Neural progenitor cell (in vitro differentiated cells): ENCODE measurements at regions not wholly inside any gene's neighbourhood (a gene's known extent, or its start where the extent isn't known, plus 50 kb on each side); places are given as distances from the start of the nearest gene placed in this dataset.

Experiments
- DNase-seq: peaks from one replicate; pipeline ENCODE4 v3.0.0-alpha.2; 2016; ENCODE audit warnings: low spot score
- H2AFZ ChIP-seq: fragments of 200-600 bp; sonication (generic); replicated peaks from 2 replicates; pipeline ENCODE4 v1.6.1; 2016; ENCODE audit warnings: antibody characterized with exemption
- H3F3A ChIP-seq: fragments of 200-600 bp; sonication (generic); 2 replicates; pipeline ENCODE4 v1.6.1; 2016; ENCODE audit warnings: antibody characterized with exemption, low read depth
- H3K27ac ChIP-seq: fragments of 200-600 bp; sonication (generic); 2 replicates; pipeline ENCODE4 v1.5.1; 2016; ENCODE audit warnings: mild to moderate bottlenecking
- H3K27me3 ChIP-seq: fragments of 200-600 bp; sonication (generic); 2 replicates; pipeline ENCODE4 v1.6.1; 2016; ENCODE audit warnings: mild to moderate bottlenecking, moderate library complexity
- H3K36me3 ChIP-seq: fragments of 200-600 bp; sonication (generic); 2 replicates; pipeline ENCODE4 v1.5.1; 2016
- H3K4me1 ChIP-seq: fragments of 200-600 bp; sonication (generic); 2 replicates; pipeline ENCODE4 v1.6.1; 2016; ENCODE audit warnings: mixed run types
- H3K4me2 ChIP-seq: fragments of 200-600 bp; sonication (generic); 2 replicates; pipeline ENCODE4 v1.6.1; 2016
- H3K4me3 ChIP-seq: fragments of 200-600 bp; sonication (generic); 2 replicates; pipeline ENCODE4 v1.5.1; 2016
- H3K79me2 ChIP-seq: fragments of 200-600 bp; sonication (generic); 2 replicates; pipeline ENCODE4 v1.6.1; 2016; ENCODE audit warnings: low read depth
- H3K9ac ChIP-seq: fragments of 200-600 bp; sonication (generic); 2 replicates; pipeline ENCODE4 v1.6.1; 2016
- H3K9me3 ChIP-seq: fragments of 200-600 bp; sonication (generic); 2 replicates; pipeline ENCODE4 v1.5.1; 2016; ENCODE audit warnings: low read depth
- H4K20me1 ChIP-seq: fragments of 200-600 bp; sonication (generic); 2 replicates; pipeline ENCODE4 v1.6.1; 2016; ENCODE audit warnings: low read depth
- H3K27ac Mint-ChIP-seq: 3 replicates; pipeline ENCODE4 v1.8.0; 2021; ENCODE audit warnings: mixed read lengths
- H3K27me3 Mint-ChIP-seq: 2 replicates; pipeline ENCODE4 v1.8.0; 2022; ENCODE audit warnings: low read depth, mild to moderate bottlenecking, inconsistent platforms, moderate library complexity, mixed read lengths; ENCODE audit not compliant: insufficient read depth
- H3K36me3 Mint-ChIP-seq: 3 replicates; pipeline ENCODE4 v1.8.0; 2021; ENCODE audit warnings: mixed read lengths
- H3K4me1 Mint-ChIP-seq: 3 replicates; pipeline ENCODE4 v1.8.0; 2021; ENCODE audit warnings: mixed read lengths
- H3K4me3 Mint-ChIP-seq: 3 replicates; pipeline ENCODE4 v1.8.0; 2021; ENCODE audit warnings: mild to moderate bottlenecking, moderate library complexity, mixed read lengths
- H3K9me3 Mint-ChIP-seq: 3 replicates; pipeline ENCODE4 v1.8.0; 2020; ENCODE audit warnings: mixed read lengths
- CTCF ChIP-seq: fragments of 200-600 bp; sonication (generic); IDR thresholded peaks from 2 replicates; pipeline ENCODE4 v1.5.1; 2017; ENCODE audit warnings: antibody characterized with exemption, mild to moderate bottlenecking
- EZH2 ChIP-seq: fragments of 200-600 bp; sonication (generic); IDR thresholded peaks from 2 replicates; pipeline ENCODE4 v1.6.1; 2017; ENCODE audit warnings: antibody characterized with exemption, mild to moderate bottlenecking, moderate library complexity
- EZH2phosphoT487 ChIP-seq: fragments of 200-600 bp; sonication (generic); IDR thresholded peaks from 2 replicates; pipeline ENCODE4 v1.6.1; 2017; ENCODE audit warnings: antibody characterized with exemption

- Histone ChIP-seq H2AFZ (no peak overlapping the region), H3K36me3 (peaks cover 3% of the 10 kb centered on the region), H3F3A (peaks cover 23% of the 10 kb centered on the region), H3K27me3 (no peaks in the 10 kb centered on the region), H4K20me1 (no peaks in the 10 kb centered on the region), H3K4me2 (no peak overlapping the region), H3K27ac (no peak overlapping the region), H3K9me3 (no peaks in the 10 kb centered on the region), H3K79me2 (no peaks in the 10 kb centered on the region), H3K4me3 (no peak overlapping the region), H3K4me1 (peaks cover 28% of the 10 kb centered on the region), H3K9ac (no peak overlapping the region)
- Mint-ChIP-seq H3K4me1 (peaks cover 24% of the 10 kb centered on the region), H3K4me3 (no peak overlapping the region), H3K27me3 (peaks cover under 1% of the 10 kb centered on the region), H3K9me3 (no peaks in the 10 kb centered on the region), H3K27ac (no peak overlapping the region), H3K36me3 (peaks cover 7% of the 10 kb centered on the region)
- no peak for DNase-seq
- TF ChIP-seq CTCF (no peak), EZH2 (no peak), EZH2phosphoT487 (no peak)
These were observed 535.1 kb downstream of the UTRN start for GRCh38 chr6:144820270-144820669.

GRCh38 chr6:144823131-144823530 lies 538.0 kb downstream of the UTRN start:
- no peak overlapping the region for H3K27ac Mint-ChIP-seq
- Histone ChIP-seq H3K9ac (no peak overlapping the region), H3K9me3 (no peaks in the 10 kb centered on the region), H3F3A (peaks cover 23% of the 10 kb centered on the region), H3K4me3 (peak overlapping the region; percentile 24), H3K27ac (peak overlapping the region; percentile 77), H2AFZ (no peak overlapping the region), H3K36me3 (peaks cover 3% of the 10 kb centered on the region), H3K4me2 (peak overlapping the region; percentile 71), H3K27me3 (no peaks in the 10 kb centered on the region), H4K20me1 (no peaks in the 10 kb centered on the region), H3K79me2 (no peaks in the 10 kb centered on the region), H3K4me1 (peaks cover 41% of the 10 kb centered on the region)
- no peaks in the 10 kb centered on the region for H3K9me3 Mint-ChIP-seq
- peaks cover 12% of the 10 kb centered on the region for H3K36me3 Mint-ChIP-seq
- DNase-seq, result no peak
- no peak for TF ChIP-seq EZH2
- no peak for TF ChIP-seq CTCF
- H3K4me1 Mint-ChIP-seq, result peaks cover 22% of the 10 kb centered on the region
- H3K27me3 Mint-ChIP-seq, result no peaks in the 10 kb centered on the region
- no peak overlapping the region for H3K4me3 Mint-ChIP-seq

- H3K9me3 Mint-ChIP-seq, result no peaks in the 10 kb centered on the region
- H4K20me1 ChIP-seq, result no peaks in the 10 kb centered on the region
- peak; percentile 71 for DNase-seq
- H3K27me3 ChIP-seq, result no peaks in the 10 kb centered on the region
- peaks cover 3% of the 10 kb centered on the region for H3K36me3 ChIP-seq
- peak overlapping the region; percentile 24 for H3K4me3 ChIP-seq
- TF ChIP-seq EZH2phosphoT487 (peak; percentile 84), CTCF (no peak)
- no peak overlapping the region for H3K9ac ChIP-seq
- peak overlapping the region; percentile 71 for H3K4me2 ChIP-seq
- H3K79me2 ChIP-seq, result no peaks in the 10 kb centered on the region
- H3F3A ChIP-seq, result peaks cover 23% of the 10 kb centered on the region
- H3K4me1 ChIP-seq, result peaks cover 47% of the 10 kb centered on the region
- no peak overlapping the region for H2AFZ ChIP-seq
- no peaks in the 10 kb centered on the region for H3K27me3 Mint-ChIP-seq
- no peak overlapping the region for H3K4me3 Mint-ChIP-seq
- H3K36me3 Mint-ChIP-seq, result peaks cover 15% of the 10 kb centered on the region
- H3K4me1 Mint-ChIP-seq, result peaks cover 14% of the 10 kb centered on the region
- H3K27ac ChIP-seq, result peak overlapping the region; percentile 77
- H3K9me3 ChIP-seq, result no peaks in the 10 kb centered on the region
- H3K27ac Mint-ChIP-seq, result peak overlapping the region; percentile 30
These were observed 538.9 kb downstream of the UTRN start for GRCh38 chr6:144824018-144824417.
